ENCODE measurements at regions not wholly inside any gene's neighbourhood (a gene's known extent, or its start where the extent isn't known, plus 50 kb on each side); places are given as distances from the start of the nearest gene placed in this dataset.
"Not testable (repeated sequence)": the region's sequence is repeated elsewhere in the genome, so short reads cannot be mapped to it uniquely, and the experiment has no call there.

- TF ChIP-seq, protein P1, sequence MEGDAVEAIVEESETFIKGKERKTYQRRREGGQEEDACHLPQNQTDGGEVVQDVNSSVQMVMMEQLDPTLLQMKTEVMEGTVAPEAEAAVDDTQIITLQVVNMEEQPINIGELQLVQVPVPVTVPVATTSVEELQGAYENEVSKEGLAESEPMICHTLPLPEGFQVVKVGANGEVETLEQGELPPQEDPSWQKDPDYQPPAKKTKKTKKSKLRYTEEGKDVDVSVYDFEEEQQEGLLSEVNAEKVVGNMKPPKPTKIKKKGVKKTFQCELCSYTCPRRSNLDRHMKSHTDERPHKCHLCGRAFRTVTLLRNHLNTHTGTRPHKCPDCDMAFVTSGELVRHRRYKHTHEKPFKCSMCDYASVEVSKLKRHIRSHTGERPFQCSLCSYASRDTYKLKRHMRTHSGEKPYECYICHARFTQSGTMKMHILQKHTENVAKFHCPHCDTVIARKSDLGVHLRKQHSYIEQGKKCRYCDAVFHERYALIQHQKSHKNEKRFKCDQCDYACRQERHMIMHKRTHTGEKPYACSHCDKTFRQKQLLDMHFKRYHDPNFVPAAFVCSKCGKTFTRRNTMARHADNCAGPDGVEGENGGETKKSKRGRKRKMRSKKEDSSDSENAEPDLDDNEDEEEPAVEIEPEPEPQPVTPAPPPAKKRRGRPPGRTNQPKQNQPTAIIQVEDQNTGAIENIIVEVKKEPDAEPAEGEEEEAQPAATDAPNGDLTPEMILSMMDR (IDR thresholded peaks at IDR 0.05; ENCODE audit: low read depth, low read length): no peak
- H3K4me3 ChIP-seq (ENCODE audit: low read depth, low read length): no peak overlapping the region
These were observed 497.4 kb downstream of the DISC1 start for GRCh38 chr1:232123775-232124659.

- H3K4me3 ChIP-seq (ENCODE audit: low read depth, low read length): not testable (repeated sequence)
These were observed 491.3 kb downstream of the DISC1 start for GRCh38 chr1:232117903-232118302.

GRCh38 chr1:232114985-232115384 lies 488.4 kb downstream of the DISC1 start:
- TF ChIP-seq, protein P1 (IDR thresholded peaks at IDR 0.05; ENCODE audit: low read depth, low read length): no peak
- H3K4me3 ChIP-seq (ENCODE audit: low read depth, low read length): no peak overlapping the region

GRCh38 chr1:232112076-232112475 lies 485.5 kb downstream of the DISC1 start:
- H3K4me3 ChIP-seq (ENCODE audit: low read depth, low read length): no peak overlapping the region
- TF ChIP-seq, protein P1 (IDR thresholded peaks at IDR 0.05; ENCODE audit: low read depth, low read length): no peak

DNA sequence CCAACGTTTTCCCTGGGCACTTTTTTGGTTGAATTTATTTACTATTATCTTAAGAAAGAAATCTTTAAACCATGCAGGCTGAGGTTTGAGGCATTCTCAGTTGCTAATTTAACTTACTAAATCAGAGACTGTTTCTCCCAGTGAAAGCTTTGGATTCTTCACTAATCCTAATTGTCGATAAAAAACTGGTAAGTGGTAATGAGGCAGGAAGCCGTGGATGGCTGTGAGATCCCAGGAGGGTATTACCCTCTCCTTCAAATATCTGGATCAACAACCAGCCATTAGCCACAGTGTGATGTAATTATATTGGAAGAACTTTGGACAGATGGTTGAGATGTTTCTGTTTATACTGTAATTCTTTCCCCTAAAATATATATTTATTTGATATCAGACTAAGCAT lies 485.0 kb downstream of the DISC1 start:
- H3K4me3 ChIP-seq (ENCODE audit: low read depth, low read length): no peak overlapping the region
- TF ChIP-seq, protein P1 (IDR thresholded peaks at IDR 0.05; ENCODE audit: low read depth, low read length): no peak

DNA sequence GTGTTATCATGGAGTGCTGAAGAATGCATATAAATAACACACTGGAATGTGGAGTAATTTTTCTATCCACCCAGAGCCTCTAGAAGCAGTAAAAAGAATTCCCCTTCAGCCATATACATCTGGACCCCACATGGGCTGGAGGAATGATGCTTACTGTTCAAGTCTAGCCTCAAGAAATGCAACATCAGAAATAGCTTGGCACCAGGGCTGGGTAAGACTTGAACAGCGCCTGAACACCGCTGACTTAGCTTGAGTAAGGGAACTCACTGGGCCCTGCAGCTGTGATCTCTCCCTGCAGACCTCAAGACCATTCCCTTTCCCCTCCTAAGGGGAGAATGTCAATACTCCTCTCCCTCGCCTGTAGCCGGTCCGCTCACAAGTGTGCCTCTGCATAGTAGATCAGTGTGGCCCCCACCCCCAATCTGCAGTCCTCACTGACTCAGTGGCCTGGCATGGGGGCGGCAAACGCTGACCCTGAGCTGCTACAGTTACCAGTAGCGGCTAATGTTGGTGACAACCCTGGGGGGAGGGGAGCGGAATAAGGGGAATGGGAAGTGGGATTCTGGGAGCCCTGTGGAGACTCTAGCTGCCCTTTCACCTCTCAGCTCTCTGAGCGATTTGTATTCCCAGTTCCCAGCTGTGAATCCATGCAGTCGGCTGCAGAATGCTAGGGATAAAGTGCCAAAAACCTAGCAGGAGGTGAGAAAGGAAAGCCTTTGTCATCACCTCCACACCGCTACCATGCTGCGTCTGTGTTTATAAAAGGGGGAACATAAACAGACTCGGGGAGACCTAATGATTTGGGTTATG lies 483.9 kb downstream of the DISC1 start:
- H3K4me3 ChIP-seq (ENCODE audit: low read depth, low read length): no peak overlapping the region
- TF ChIP-seq, protein P1 (IDR thresholded peaks at IDR 0.05; ENCODE audit: low read depth, low read length): no peak

GRCh38 chr1:232109391-232109790 lies 482.8 kb downstream of the DISC1 start:
- H3K4me3 ChIP-seq (ENCODE audit: low read depth, low read length): no peak overlapping the region
- TF ChIP-seq, protein P1 (IDR thresholded peaks at IDR 0.05; ENCODE audit: low read depth, low read length): no peak

All from WI38 (cell line).